ENCODE measurements at regions not wholly inside any gene's neighbourhood (a gene's known extent, or its start where the extent isn't known, plus 50 kb on each side); places are given as distances from the start of the nearest gene placed in this dataset.

- intact Hi-C loops (cut with DNase I; ENCODE audit: low total_unique reads) (no loop called here), in situ Hi-C loops (cut with MboI; ENCODE audit: low sequenced_read_pairs in 4 of 4) (no loop called here)
- Histone ChIP-seq H3K4me3 (no peak overlapping the region), H3K9me3 (no peaks in the 10 kb centered on the region), H3K27ac (no peak overlapping the region), H3K4me1 (no peaks in the 10 kb centered on the region), H3K36me3 (no peaks in the 10 kb centered on the region), H3K27me3 (no peaks in the 10 kb centered on the region)
- ATAC-seq (no peak), DNase-seq (no peak)
- no peak for TF ChIP-seq POLR2A (IDR thresholded peaks at IDR 0.05)
- no peak for TF ChIP-seq CTCF (IDR thresholded peaks at IDR 0.05 in 4 of 5, conservative IDR thresholded peaks at IDR 0.05 in 1 of 5)
Observed at GRCh38 chr12:98351784-98352183, 163.6 kb upstream of the TMPO start.

GRCh38 chr12:98352218-98352811 is 163.1 kb upstream of the TMPO start:
- DNase-seq, result no peak
- ATAC-seq, result no peak
- H3K4me1 ChIP-seq, result no peaks in the 10 kb centered on the region
- no peak overlapping the region for H3K27ac ChIP-seq
- in situ Hi-C loops (cut with MboI; ENCODE audit: low sequenced_read_pairs in 4 of 4), result no loop called here
- no peaks in the 10 kb centered on the region for H3K36me3 ChIP-seq
- no peaks in the 10 kb centered on the region for H3K9me3 ChIP-seq
- no peak for TF ChIP-seq POLR2A (IDR thresholded peaks at IDR 0.05)
- no peak for TF ChIP-seq CTCF (IDR thresholded peaks at IDR 0.05 in 4 of 5, conservative IDR thresholded peaks at IDR 0.05 in 1 of 5)
- H3K27me3 ChIP-seq, result no peaks in the 10 kb centered on the region
- H3K4me3 ChIP-seq, result no peak overlapping the region
- intact Hi-C loops (cut with DNase I; ENCODE audit: low total_unique reads), result no loop called here

GRCh38 chr12:98352835-98353234 is 162.6 kb upstream of the TMPO start:
- no peak for TF ChIP-seq CTCF (IDR thresholded peaks at IDR 0.05 in 4 of 5, conservative IDR thresholded peaks at IDR 0.05 in 1 of 5)
- TF ChIP-seq POLR2A (IDR thresholded peaks at IDR 0.05), result no peak
- H3K4me3 ChIP-seq, result no peak overlapping the region
- intact Hi-C loops (cut with DNase I; ENCODE audit: low total_unique reads) (no loop called here), in situ Hi-C loops (cut with MboI; ENCODE audit: low sequenced_read_pairs in 4 of 4) (no loop called here)
- H3K36me3 ChIP-seq, result no peaks in the 10 kb centered on the region
- H3K27ac ChIP-seq, result no peak overlapping the region
- ATAC-seq (no peak), DNase-seq (no peak)
- H3K9me3 ChIP-seq, result no peaks in the 10 kb centered on the region
- H3K4me1 ChIP-seq, result no peaks in the 10 kb centered on the region
- no peaks in the 10 kb centered on the region for H3K27me3 ChIP-seq

- Histone ChIP-seq H3K27me3 (no peaks in the 10 kb centered on the region), H3K9me3 (no peaks in the 10 kb centered on the region), H3K4me1 (no peaks in the 10 kb centered on the region), H3K36me3 (no peaks in the 10 kb centered on the region), H3K27ac (no peak overlapping the region), H3K4me3 (no peak overlapping the region)
- in situ Hi-C loops (cut with MboI; ENCODE audit: low sequenced_read_pairs in 4 of 4) (no loop called here), intact Hi-C loops (cut with DNase I; ENCODE audit: low total_unique reads) (no loop called here)
- TF ChIP-seq CTCF (IDR thresholded peaks at IDR 0.05 in 4 of 5, conservative IDR thresholded peaks at IDR 0.05 in 1 of 5) (no peak), POLR2A (IDR thresholded peaks at IDR 0.05) (no peak)
- DNase-seq (no peak), ATAC-seq (no peak)
Observed at GRCh38 chr12:98354520-98355035, 160.8 kb upstream of the TMPO start.

GRCh38 chr12:98355322-98355721 is 160.1 kb upstream of the TMPO start:
- intact Hi-C loops (cut with DNase I; ENCODE audit: low total_unique reads), result no loop called here
- in situ Hi-C loops (cut with MboI; ENCODE audit: low sequenced_read_pairs in 4 of 4), result no loop called here
- Histone ChIP-seq H3K27me3 (no peaks in the 10 kb centered on the region), H3K36me3 (no peaks in the 10 kb centered on the region), H3K4me1 (no peaks in the 10 kb centered on the region), H3K27ac (no peak overlapping the region), H3K4me3 (no peak overlapping the region), H3K9me3 (no peaks in the 10 kb centered on the region)
- ATAC-seq (no peak), DNase-seq (no peak)
- no peak for TF ChIP-seq CTCF (IDR thresholded peaks at IDR 0.05 in 4 of 5, conservative IDR thresholded peaks at IDR 0.05 in 1 of 5)
- no peak for TF ChIP-seq POLR2A (IDR thresholded peaks at IDR 0.05)
